ENCODE measurements at regions not wholly inside any gene's neighbourhood (a gene's known extent, or its start where the extent isn't known, plus 50 kb on each side); places are given as distances from the start of the nearest gene placed in this dataset.

DNA sequence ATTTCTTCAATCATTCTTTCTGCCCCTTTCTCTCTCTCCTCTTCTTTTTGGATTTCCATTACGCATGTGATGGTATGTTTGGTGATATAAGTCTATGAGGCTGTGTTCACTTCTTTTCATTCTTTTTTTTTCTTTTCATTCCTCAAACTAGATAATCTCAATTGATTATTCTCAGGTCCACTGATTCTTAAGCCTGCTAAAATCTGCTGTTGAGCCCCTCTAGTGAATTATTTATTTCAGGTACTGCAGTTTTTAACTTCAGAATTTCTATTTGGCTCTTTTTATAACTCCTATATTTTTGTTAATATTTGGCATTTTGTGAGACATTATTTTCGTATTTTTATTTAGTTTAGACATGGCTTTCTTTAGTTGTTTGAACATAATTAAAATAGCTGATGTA lies 671.3 kb upstream of the NECTIN3 start:
- no peak for TF ChIP-seq EZH2 (IDR thresholded peaks at IDR 0.05; ENCODE audit: borderline replicate concordance)
- TF ChIP-seq, protein P1, sequence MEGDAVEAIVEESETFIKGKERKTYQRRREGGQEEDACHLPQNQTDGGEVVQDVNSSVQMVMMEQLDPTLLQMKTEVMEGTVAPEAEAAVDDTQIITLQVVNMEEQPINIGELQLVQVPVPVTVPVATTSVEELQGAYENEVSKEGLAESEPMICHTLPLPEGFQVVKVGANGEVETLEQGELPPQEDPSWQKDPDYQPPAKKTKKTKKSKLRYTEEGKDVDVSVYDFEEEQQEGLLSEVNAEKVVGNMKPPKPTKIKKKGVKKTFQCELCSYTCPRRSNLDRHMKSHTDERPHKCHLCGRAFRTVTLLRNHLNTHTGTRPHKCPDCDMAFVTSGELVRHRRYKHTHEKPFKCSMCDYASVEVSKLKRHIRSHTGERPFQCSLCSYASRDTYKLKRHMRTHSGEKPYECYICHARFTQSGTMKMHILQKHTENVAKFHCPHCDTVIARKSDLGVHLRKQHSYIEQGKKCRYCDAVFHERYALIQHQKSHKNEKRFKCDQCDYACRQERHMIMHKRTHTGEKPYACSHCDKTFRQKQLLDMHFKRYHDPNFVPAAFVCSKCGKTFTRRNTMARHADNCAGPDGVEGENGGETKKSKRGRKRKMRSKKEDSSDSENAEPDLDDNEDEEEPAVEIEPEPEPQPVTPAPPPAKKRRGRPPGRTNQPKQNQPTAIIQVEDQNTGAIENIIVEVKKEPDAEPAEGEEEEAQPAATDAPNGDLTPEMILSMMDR (IDR thresholded peaks at IDR 0.05; ENCODE audit: poor library complexity) = no peak
